Liver (tissue), 2 donors: ENCODE measurements at regions not wholly inside any gene's neighbourhood (a gene's known extent, or its start where the extent isn't known, plus 50 kb on each side); places are given as distances from the start of the nearest gene placed in this dataset.

ENCODE experiments used
- FOXA1 ChIP-seq: IDR thresholded peaks from 2 replicates; pipeline ENCODE4 v1.6.1; 2016; ENCODE audit warnings: antibody characterized with exemption
- MAX ChIP-seq: IDR thresholded peaks from 2 replicates; pipeline ENCODE4 v1.6.1; 2016; ENCODE audit warnings: antibody characterized with exemption
- SP1 ChIP-seq: IDR thresholded peaks from 2 replicates; pipeline ENCODE4 v1.6.1; 2018; ENCODE audit warnings: antibody characterized with exemption, mild to moderate bottlenecking
- TAF1 ChIP-seq: conservative IDR thresholded peaks from 2 replicates; pipeline ENCODE4 v1.6.1; 2016; ENCODE audit warnings: antibody characterized with exemption, mild to moderate bottlenecking
- donor health status: healthy.

DNA sequence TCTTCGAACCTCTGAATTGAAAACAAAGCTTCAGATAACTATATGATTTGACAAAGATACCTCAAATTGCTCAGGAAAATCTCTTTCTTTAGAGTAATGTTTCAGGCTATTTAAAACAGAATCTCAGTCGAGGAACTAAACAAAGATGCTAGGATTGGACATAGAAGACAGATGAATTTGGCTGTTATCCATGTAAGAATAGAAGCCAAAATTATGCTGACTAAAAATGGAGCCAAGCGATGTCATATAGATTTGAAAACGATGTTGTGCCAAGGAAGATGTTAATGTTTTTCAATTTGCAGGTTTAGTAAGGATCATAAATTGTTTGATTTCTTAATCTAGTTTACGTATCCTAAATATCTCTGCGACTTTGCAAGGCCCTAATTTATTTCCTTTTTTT lies 295.9 kb downstream of the FOXG1 start:
- TF ChIP-seq SP1 (no peak), FOXA1 (no peak), TAF1 (no peak), MAX (no peak)
